ENCODE measurements at regions not wholly inside any gene's neighbourhood (a gene's known extent, or its start where the extent isn't known, plus 50 kb on each side); places are given as distances from the start of the nearest gene placed in this dataset.

- DNase-seq: no peak
Measured at GRCh38 chr7:67566101-67566500, 569.5 kb downstream of the TYW1 start.

- no peak for DNase-seq
Measured at GRCh38 chr7:67571026-67571545, 574.5 kb downstream of the TYW1 start.

- no peak for DNase-seq
Measured at GRCh38 chr7:67573639-67574038, 577.0 kb downstream of the TYW1 start.

- no peak for DNase-seq
Measured at GRCh38 chr7:67588631-67589030, 592.0 kb downstream of the TYW1 start.

- DNase-seq: no peak
Measured at GRCh38 chr7:67589183-67589582, 592.5 kb downstream of the TYW1 start.

GRCh38 chr7:67590649-67591048, 594.0 kb downstream of the TYW1 start:
- no peak for DNase-seq

- no peak for DNase-seq
Measured at GRCh38 chr7:67593794-67594193, 597.2 kb downstream of the TYW1 start.

- DNase-seq: no peak
Measured at GRCh38 chr7:67595431-67596180, 599.0 kb downstream of the TYW1 start.

- no peak for DNase-seq
Measured at GRCh38 chr7:67597161-67597560, 600.5 kb downstream of the TYW1 start.

GRCh38 chr7:67598469-67598868, 601.8 kb downstream of the TYW1 start:
- no peak for DNase-seq

GRCh38 chr7:67599331-67600062, 602.9 kb downstream of the TYW1 start:
- DNase-seq: no peak

GRCh38 chr7:67602246-67602887, 605.7 kb downstream of the TYW1 start:
- no peak for DNase-seq

- DNase-seq: no peak
Measured at GRCh38 chr7:67604461-67605386, 608.1 kb downstream of the TYW1 start.

- no peak for DNase-seq
Measured at GRCh38 chr7:67608806-67609205, 612.2 kb downstream of the TYW1 start.

GRCh38 chr7:67610897-67611296, 614.3 kb downstream of the TYW1 start:
- no peak for DNase-seq

GRCh38 chr7:67614843-67615242, 618.2 kb downstream of the TYW1 start:
- DNase-seq: no peak

- DNase-seq: no peak
Measured at GRCh38 chr7:67616517-67616916, 619.9 kb downstream of the TYW1 start.

GRCh38 chr7:67618556-67619162, 622.0 kb downstream of the TYW1 start:
- DNase-seq: no peak

- no peak for DNase-seq
Measured at GRCh38 chr7:67619175-67619574, 622.5 kb downstream of the TYW1 start.

- no peak for DNase-seq
Measured at GRCh38 chr7:67620216-67620933, 623.7 kb downstream of the TYW1 start.

GRCh38 chr7:67621704-67622103, 625.1 kb downstream of the TYW1 start:
- no peak for DNase-seq

Measured in inflammatory macrophage treated with lipopolysaccharide for 1 hour (primary cell).